GM23338 (cell line): ENCODE measurements at regions not wholly inside any gene's neighbourhood (a gene's known extent, or its start where the extent isn't known, plus 50 kb on each side); places are given as distances from the start of the nearest gene placed in this dataset.

ENCODE experiments used
- CREB1 ChIP-seq: fragments of 250-450 bp; sonication (Bioruptor Pico); IDR thresholded peaks from 2 replicates; pipeline ENCODE4 v1.5.0; 2020; ENCODE audit warnings: low read depth, mild to moderate bottlenecking, moderate library complexity
- EZH2 ChIP-seq: fragments of 200-600 bp; sonication (generic); IDR thresholded peaks from one replicate; pipeline ENCODE4 v1.8.0; 2017; ENCODE audit warnings: antibody characterized with exemption, mild to moderate bottlenecking, low read depth; ENCODE audit not compliant: unreplicated experiment
- EZH2phosphoT487 ChIP-seq: fragments of 200-600 bp; sonication (generic); IDR thresholded peaks from one replicate; pipeline ENCODE4 v1.8.1; 2018; ENCODE audit warnings: antibody characterized with exemption; ENCODE audit not compliant: unreplicated experiment
- JUNB ChIP-seq: IDR thresholded peaks from one replicate; pipeline ENCODE4 v1.6.1; 2016; ENCODE audit warnings: antibody characterized with exemption; ENCODE audit not compliant: unreplicated experiment
- ZNF114 ChIP-seq: fragments of 250-450 bp; sonication (Bioruptor Pico); IDR thresholded peaks from 2 replicates; pipeline ENCODE4 v1.5.0; 2020; ENCODE audit warnings: mild to moderate bottlenecking, moderate library complexity
- TF ChIP-seq, protein P1 (sequence below), 2 experiments: fragments of 200-600 bp in 1 of 2; sonication (generic) in 1 of 2; conservative IDR thresholded peaks; 2 replicates each; pipeline versions ENCODE4 v1.5.1 to v1.6.1; 2016 to 2017; ENCODE audit warnings: antibody characterized with exemption in 2 of 2, low read depth in 2 of 2, mild to moderate bottlenecking in 2 of 2, moderate library complexity in 1 of 2

DNA sequence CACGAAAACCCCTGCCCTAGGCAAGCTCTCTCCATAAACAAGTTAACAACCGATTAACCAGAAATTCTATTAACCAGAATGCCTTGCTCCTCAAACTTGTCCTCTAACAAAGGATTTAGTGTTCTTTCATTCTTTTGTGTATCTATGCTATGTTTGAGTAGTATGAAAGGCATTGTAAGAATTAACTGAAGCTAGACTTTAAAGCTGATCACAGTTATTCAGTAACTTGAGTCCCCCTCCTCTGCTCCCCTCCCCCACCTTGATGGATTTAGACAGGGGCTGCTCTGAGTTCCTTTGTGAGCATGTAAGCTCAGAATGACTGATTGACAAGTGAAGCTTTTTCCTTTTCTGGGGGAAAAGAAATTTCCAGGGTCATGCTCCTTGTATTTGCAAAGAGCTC is 257.6 kb downstream of the TTLL7 start:
- TF ChIP-seq, protein P1, sequence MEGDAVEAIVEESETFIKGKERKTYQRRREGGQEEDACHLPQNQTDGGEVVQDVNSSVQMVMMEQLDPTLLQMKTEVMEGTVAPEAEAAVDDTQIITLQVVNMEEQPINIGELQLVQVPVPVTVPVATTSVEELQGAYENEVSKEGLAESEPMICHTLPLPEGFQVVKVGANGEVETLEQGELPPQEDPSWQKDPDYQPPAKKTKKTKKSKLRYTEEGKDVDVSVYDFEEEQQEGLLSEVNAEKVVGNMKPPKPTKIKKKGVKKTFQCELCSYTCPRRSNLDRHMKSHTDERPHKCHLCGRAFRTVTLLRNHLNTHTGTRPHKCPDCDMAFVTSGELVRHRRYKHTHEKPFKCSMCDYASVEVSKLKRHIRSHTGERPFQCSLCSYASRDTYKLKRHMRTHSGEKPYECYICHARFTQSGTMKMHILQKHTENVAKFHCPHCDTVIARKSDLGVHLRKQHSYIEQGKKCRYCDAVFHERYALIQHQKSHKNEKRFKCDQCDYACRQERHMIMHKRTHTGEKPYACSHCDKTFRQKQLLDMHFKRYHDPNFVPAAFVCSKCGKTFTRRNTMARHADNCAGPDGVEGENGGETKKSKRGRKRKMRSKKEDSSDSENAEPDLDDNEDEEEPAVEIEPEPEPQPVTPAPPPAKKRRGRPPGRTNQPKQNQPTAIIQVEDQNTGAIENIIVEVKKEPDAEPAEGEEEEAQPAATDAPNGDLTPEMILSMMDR (conservative IDR thresholded peaks at IDR 0.05; ENCODE audit: low read depth in 2 of 2), result no peak
- TF ChIP-seq JUNB (no peak), CREB1 (no peak), ZNF114 (no peak), EZH2 (no peak), EZH2phosphoT487 (no peak)
